Smooth muscle cell (in vitro differentiated cells): ENCODE measurements at regions not wholly inside any gene's neighbourhood (a gene's known extent, or its start where the extent isn't known, plus 50 kb on each side); places are given as distances from the start of the nearest gene placed in this dataset.

Source experiments
- DNase-seq: peaks from one replicate; lab custom pipeline; 2025; ENCODE audit not compliant: unreplicated experiment; lab: John Stamatoyannopoulos, UW
- H2AFZ ChIP-seq: fragments of 200-600 bp; sonication (generic); 2 replicates; pipeline ENCODE4 v1.6.0; 2016; ENCODE audit warnings: antibody characterized with exemption, low read depth, mild to moderate bottlenecking
- H3F3A ChIP-seq: fragments of 200-600 bp; sonication (generic); 2 replicates; pipeline ENCODE4 v1.6.0; 2017; ENCODE audit warnings: antibody characterized with exemption, low read depth
- H3K27ac ChIP-seq: fragments of 200-600 bp; sonication (generic); 2 replicates; pipeline ENCODE4 v1.5.1; 2016; ENCODE audit warnings: low read depth, mild to moderate bottlenecking
- H3K27me3 ChIP-seq: fragments of 200-600 bp; sonication (generic); 2 replicates; pipeline ENCODE4 v1.6.1; 2016; ENCODE audit warnings: low read depth, mild to moderate bottlenecking
- H3K36me3 ChIP-seq: fragments of 200-600 bp; sonication (generic); 2 replicates; pipeline ENCODE4 v1.5.1; 2016; ENCODE audit warnings: low read depth
- H3K4me1 ChIP-seq: fragments of 200-600 bp; sonication (generic); 2 replicates; pipeline ENCODE4 v1.5.1; 2016; ENCODE audit warnings: low read depth
- H3K4me2 ChIP-seq: fragments of 200-600 bp; sonication (generic); 2 replicates; pipeline ENCODE4 v1.6.0; 2016; ENCODE audit warnings: mild to moderate bottlenecking
- H3K4me3 ChIP-seq: fragments of 200-600 bp; sonication (generic); 2 replicates; pipeline ENCODE4 v1.5.1; 2016; ENCODE audit warnings: mild to moderate bottlenecking
- H3K79me2 ChIP-seq: fragments of 200-600 bp; sonication (generic); 2 replicates; pipeline ENCODE4 v1.6.0; 2016; ENCODE audit warnings: low read depth, mild to moderate bottlenecking
- H3K9ac ChIP-seq: fragments of 200-600 bp; sonication (generic); 2 replicates; pipeline ENCODE4 v1.6.0; 2016; ENCODE audit warnings: low read depth
- H3K9me3 ChIP-seq: fragments of 200-600 bp; sonication (generic); replicated peaks from 2 replicates; pipeline ENCODE4 v1.5.1; 2016; ENCODE audit warnings: low read depth
- H4K20me1 ChIP-seq: fragments of 200-600 bp; sonication (generic); 2 replicates; pipeline ENCODE4 v1.6.0; 2016; ENCODE audit warnings: low read depth
- WGBS: methylation state at CpG from one replicate; pipeline ENCODE4 v1.1.7; 2016; ENCODE audit warnings: low lambda C conversion rate; 5-methylcytosine and 5-hydroxymethylcytosine counted together
- TF ChIP-seq, protein P1 (sequence below): fragments of 200-600 bp; sonication (generic); IDR thresholded peaks from 2 replicates; pipeline ENCODE4 v1.5.1; 2017; ENCODE audit warnings: borderline replicate concordance, mild to moderate bottlenecking, antibody characterized with exemption; ENCODE audit not compliant: insufficient read depth, poor library complexity, severe bottlenecking

DNA sequence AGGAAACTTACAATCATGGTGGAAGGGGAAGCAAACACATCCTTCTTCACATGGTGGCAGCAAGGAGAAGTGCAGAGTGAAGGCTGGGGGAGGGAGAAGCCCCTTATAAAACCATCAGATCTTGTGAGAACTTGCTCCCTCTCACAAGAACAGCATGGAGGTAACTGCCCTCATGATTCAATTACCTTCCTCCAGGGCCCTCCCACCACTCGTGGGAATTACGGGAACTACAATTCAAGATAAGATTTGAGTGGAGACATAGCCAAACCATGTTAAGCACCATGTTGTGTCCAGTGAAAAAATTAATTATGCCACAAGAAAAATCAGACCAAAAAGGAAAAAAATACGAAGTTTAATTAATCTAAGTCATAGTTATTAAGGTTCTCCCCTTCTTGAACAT lies 109.5 kb downstream of the CLDN17 start:
- H3K4me2 ChIP-seq: no peak overlapping the region
- H3F3A ChIP-seq: no peaks in the 10 kb centered on the region
- no peaks in the 10 kb centered on the region for H3K27me3 ChIP-seq
- H3K79me2 ChIP-seq: no peaks in the 10 kb centered on the region
- H3K9me3 ChIP-seq: no peaks in the 10 kb centered on the region
- no peaks in the 10 kb centered on the region for H4K20me1 ChIP-seq
- no peak for DNase-seq
- TF ChIP-seq, protein P1, sequence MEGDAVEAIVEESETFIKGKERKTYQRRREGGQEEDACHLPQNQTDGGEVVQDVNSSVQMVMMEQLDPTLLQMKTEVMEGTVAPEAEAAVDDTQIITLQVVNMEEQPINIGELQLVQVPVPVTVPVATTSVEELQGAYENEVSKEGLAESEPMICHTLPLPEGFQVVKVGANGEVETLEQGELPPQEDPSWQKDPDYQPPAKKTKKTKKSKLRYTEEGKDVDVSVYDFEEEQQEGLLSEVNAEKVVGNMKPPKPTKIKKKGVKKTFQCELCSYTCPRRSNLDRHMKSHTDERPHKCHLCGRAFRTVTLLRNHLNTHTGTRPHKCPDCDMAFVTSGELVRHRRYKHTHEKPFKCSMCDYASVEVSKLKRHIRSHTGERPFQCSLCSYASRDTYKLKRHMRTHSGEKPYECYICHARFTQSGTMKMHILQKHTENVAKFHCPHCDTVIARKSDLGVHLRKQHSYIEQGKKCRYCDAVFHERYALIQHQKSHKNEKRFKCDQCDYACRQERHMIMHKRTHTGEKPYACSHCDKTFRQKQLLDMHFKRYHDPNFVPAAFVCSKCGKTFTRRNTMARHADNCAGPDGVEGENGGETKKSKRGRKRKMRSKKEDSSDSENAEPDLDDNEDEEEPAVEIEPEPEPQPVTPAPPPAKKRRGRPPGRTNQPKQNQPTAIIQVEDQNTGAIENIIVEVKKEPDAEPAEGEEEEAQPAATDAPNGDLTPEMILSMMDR: no peak
- no peak overlapping the region for H3K27ac ChIP-seq
- no peaks in the 10 kb centered on the region for H3K36me3 ChIP-seq
- H3K4me3 ChIP-seq: no peak overlapping the region
- H3K9ac ChIP-seq: no peak overlapping the region
- H2AFZ ChIP-seq: no peak overlapping the region
- H3K4me1 ChIP-seq: no peaks in the 10 kb centered on the region
- 88% methylated on average over 3 of the region's 3 CpGs for WGBS

DNA sequence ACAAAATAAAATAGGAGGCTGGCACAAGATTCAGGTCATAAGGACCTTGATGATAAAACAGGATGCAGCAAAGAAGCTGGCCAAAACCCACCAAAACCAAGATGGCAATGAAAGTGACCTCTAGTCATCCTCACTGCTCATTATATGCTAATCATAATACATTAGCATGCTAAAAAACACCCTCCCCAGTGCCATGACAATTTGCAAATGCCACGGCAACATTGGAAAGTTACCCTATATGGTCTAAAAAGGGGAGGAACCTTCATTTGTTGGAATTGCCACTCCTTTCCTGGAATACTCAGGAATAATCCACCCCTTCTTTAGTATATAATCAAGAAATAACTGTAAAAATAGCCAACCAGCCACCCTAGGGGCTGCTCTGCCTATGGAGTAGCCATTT lies 108.8 kb upstream of the GRIK1 start:
- Histone ChIP-seq H3K27ac (no peak overlapping the region), H3K4me3 (no peak overlapping the region), H3K27me3 (no peaks in the 10 kb centered on the region), H3K36me3 (no peaks in the 10 kb centered on the region), H3K4me2 (no peak overlapping the region), H2AFZ (no peak overlapping the region), H3K79me2 (no peaks in the 10 kb centered on the region), H3F3A (no peaks in the 10 kb centered on the region), H3K9me3 (no peaks in the 10 kb centered on the region), H3K9ac (no peak overlapping the region), H3K4me1 (no peaks in the 10 kb centered on the region), H4K20me1 (no peaks in the 10 kb centered on the region)
- WGBS: 89% methylated on average over 1 of the region's 1 CpG
- TF ChIP-seq, protein P1: no peak
- no peak for DNase-seq

- H3K9me3 ChIP-seq: peaks cover 7% of the 10 kb centered on the region
- no peaks in the 10 kb centered on the region for H4K20me1 ChIP-seq
- TF ChIP-seq, protein P1: peak; percentile 92
- WGBS: 75% methylated on average over 3 of the region's 3 CpGs
- H3K27me3 ChIP-seq: no peaks in the 10 kb centered on the region
- no peak overlapping the region for H3K4me2 ChIP-seq
- no peaks in the 10 kb centered on the region for H3F3A ChIP-seq
- no peak overlapping the region for H3K4me3 ChIP-seq
- no peak overlapping the region for H3K27ac ChIP-seq
- H3K36me3 ChIP-seq: no peaks in the 10 kb centered on the region
- DNase-seq: no peak
- no peak overlapping the region for H3K9ac ChIP-seq
- no peaks in the 10 kb centered on the region for H3K4me1 ChIP-seq
- H3K79me2 ChIP-seq: no peaks in the 10 kb centered on the region
- no peak overlapping the region for H2AFZ ChIP-seq
These were observed 104.8 kb upstream of the GRIK1 start for GRCh38 chr21:30044447-30045064.

DNA sequence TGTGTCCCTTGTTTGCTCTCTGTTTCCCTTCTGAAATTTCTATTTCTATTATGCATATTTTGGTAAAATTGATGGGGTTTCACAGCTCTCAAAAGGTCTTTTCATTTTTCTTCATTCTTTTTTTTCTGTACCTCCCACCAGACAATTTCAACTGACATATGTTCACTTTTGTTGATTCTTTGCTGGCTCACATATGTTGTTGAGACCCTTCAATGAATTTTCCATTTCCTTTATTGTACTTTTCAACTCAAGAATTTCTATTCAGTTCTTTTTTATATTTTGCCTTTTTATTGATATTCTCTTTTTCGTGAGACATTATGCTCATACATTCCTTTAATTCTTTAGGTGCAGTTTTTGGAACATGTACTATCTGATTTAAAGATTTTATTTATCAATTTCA lies 102.6 kb upstream of the GRIK1 start:
- Histone ChIP-seq H3K4me1 (no peaks in the 10 kb centered on the region), H3K36me3 (no peaks in the 10 kb centered on the region), H2AFZ (no peak overlapping the region), H3K9ac (no peak overlapping the region), H3K27me3 (no peaks in the 10 kb centered on the region), H3K27ac (no peak overlapping the region), H3K79me2 (no peaks in the 10 kb centered on the region), H3K9me3 (peaks cover 7% of the 10 kb centered on the region), H3K4me3 (no peak overlapping the region), H3F3A (no peaks in the 10 kb centered on the region), H3K4me2 (no peak overlapping the region), H4K20me1 (no peaks in the 10 kb centered on the region)
- DNase-seq: no peak
- TF ChIP-seq, protein P1: no peak
- 81% methylated on average over 1 of the region's 1 CpG for WGBS
